Body of pancreas (tissue), 4 donors: ENCODE measurements at regions not wholly inside any gene's neighbourhood (a gene's known extent, or its start where the extent isn't known, plus 50 kb on each side); places are given as distances from the start of the nearest gene placed in this dataset.

ENCODE experiments used
- POLR2A ChIP-seq, 3 donors: fragments of 450-650 bp; IDR thresholded peaks; one replicate each; pipeline ENCODE4 v1.6.1; 2016; ENCODE audit warnings: antibody characterized with exemption in 3 of 3, mild to moderate bottlenecking in 2 of 3
- TF ChIP-seq, protein P1 (sequence below), 7 experiments: fragments of 450-650 bp in 4 of 7; fragments of 200-600 bp in 3 of 7; sonication (generic) in 3 of 7; IDR thresholded peaks; one replicate each; pipeline ENCODE4 v1.5.1; 2016 to 2019; ENCODE audit warnings: antibody characterized with exemption in 7 of 7

DNA sequence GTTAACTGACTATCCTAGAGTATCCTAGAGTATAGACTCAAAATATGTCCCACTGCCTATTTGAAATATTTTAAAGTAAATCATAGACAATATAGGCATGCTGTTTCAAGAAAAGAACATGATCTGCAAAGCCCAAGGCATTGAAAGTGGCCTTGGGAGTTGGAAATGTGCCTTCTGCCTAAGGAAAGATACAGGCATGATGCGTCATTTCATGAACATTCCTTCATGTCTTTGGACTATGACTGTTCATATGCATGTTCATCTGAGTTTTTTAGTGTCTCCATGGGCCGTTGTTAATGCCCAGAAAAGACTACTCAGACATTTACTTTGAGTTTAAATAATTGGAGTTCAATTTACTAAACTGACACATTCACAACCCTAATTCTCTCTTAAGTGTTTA, 69.7 kb upstream of the PRDM11 start:
- no peak for TF ChIP-seq POLR2A (IDR thresholded peaks at IDR 0.05)
- TF ChIP-seq, protein P1, sequence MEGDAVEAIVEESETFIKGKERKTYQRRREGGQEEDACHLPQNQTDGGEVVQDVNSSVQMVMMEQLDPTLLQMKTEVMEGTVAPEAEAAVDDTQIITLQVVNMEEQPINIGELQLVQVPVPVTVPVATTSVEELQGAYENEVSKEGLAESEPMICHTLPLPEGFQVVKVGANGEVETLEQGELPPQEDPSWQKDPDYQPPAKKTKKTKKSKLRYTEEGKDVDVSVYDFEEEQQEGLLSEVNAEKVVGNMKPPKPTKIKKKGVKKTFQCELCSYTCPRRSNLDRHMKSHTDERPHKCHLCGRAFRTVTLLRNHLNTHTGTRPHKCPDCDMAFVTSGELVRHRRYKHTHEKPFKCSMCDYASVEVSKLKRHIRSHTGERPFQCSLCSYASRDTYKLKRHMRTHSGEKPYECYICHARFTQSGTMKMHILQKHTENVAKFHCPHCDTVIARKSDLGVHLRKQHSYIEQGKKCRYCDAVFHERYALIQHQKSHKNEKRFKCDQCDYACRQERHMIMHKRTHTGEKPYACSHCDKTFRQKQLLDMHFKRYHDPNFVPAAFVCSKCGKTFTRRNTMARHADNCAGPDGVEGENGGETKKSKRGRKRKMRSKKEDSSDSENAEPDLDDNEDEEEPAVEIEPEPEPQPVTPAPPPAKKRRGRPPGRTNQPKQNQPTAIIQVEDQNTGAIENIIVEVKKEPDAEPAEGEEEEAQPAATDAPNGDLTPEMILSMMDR (IDR thresholded peaks at IDR 0.05): no peak
